NCI-H2196 treated with DMSO at 0.1 percent for 48 hours (cell line): ENCODE measurements at regions not wholly inside any gene's neighbourhood (a gene's known extent, or its start where the extent isn't known, plus 50 kb on each side); places are given as distances from the start of the nearest gene placed in this dataset.
"Not testable (repeated sequence)": the region's sequence is repeated elsewhere in the genome, so short reads cannot be mapped to it uniquely, and the experiment has no call there.

Experiments used
- DNase-seq: peaks from one replicate; lab custom pipeline; 2025; ENCODE audit not compliant: unreplicated experiment; lab: John Stamatoyannopoulos, UW

DNA sequence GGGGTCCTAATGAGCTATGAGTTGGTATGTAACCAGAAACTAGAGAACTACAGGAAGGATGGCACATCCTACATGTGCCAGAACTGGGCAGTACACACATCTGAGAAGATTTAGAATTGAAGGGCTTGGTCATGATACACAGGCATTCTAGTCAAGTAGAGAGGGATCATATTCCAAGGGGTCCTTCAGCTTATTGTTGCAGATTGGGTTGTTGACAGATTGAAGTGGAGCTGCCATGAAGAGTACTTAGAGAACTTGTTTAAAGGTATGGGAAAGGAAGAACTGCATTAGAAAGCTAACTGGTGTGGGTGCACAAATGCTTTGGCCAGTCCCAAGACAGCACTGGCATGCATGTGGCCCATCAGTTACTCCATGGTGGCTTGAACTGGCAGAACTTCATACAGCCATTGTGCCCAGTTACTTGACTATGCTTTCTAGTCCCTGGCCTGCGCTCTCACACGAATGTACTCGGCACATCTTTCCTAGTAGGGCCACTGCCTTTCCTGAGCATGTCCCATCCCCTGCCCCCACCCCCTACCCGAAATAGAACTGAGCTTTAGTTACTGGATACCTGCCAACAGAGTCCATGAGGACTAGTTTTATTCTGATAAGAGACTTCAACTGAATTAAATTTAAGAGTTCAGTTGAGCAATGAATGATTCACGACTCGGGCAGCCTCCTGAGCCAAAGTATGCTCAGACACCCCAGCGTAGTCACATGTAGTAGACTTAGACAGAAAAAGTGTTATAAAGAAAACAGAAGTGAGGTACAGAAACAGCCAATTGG, 64.0 kb downstream of the CCNG2 start:
- no peak for DNase-seq

GRCh38 chr4:77225022-77225421, 68.0 kb downstream of the CCNG2 start:
- no peak for DNase-seq

GRCh38 chr4:77226939-77227705, 70.1 kb downstream of the CCNG2 start:
- DNase-seq, result no peak

DNA sequence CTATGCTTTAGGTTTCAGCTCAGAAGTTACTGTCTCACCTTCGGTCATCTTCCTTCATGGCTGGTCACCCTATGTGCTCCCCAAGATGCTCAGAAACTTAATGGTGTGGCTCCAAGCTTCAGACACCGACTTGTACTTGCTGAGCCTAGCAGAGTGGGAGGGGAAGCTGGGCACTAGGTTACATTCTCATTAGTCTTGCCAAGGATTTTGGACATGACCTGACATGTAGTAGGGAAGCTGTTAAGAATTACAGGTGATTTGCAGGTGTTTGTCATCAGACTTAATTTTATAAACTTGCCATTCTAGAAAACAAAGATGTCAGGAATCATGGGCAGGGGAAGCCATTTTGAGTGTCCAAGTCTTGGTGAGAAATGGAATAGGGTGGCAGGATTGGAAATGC, 72.4 kb downstream of the CCNG2 start:
- DNase-seq, result no peak

DNA sequence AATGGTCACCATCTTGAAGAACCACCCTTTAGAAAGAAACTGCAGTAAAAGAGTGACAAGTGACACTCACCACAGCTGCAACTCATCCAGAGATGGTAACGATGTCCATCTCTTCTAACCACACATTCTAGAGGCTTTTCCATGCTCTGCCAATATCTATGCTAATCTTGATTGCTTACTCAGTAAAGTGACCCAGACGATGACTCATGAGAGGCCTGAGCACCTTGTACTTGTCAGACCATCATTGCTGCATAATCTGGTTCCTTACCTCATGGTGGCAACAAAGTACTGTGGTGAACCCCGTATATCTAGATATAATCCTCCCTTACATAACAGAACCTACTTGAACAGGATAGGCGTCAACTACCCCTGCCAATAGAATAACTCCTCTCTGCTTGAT, 75.6 kb downstream of the CCNG2 start:
- no peak for DNase-seq

GRCh38 chr4:77235289-77235854, 78.4 kb downstream of the CCNG2 start:
- DNase-seq, result no peak

DNA sequence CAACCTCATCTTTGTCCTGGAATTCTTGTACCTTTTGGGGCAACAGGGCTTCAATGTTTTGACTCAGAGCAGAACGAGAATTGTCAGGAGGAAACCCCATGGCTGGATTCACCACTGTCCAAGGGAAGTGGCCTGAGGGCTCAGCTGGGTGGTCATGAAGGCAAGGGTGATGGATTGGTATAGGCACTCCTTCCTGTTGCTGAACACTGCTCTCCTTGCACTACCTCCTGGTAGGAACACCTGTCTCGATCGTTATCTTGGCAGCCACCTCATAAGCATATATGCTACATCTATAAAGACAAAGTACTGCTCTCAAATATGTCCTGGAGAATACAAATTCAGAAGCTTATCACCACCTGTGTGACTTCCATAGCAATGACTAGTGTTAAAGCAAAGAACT, 79.8 kb downstream of the CCNG2 start:
- no peak for DNase-seq

GRCh38 chr4:77240469-77241066, 83.6 kb downstream of the CCNG2 start:
- DNase-seq, result no peak

GRCh38 chr4:77248805-77249204, 91.8 kb downstream of the CCNG2 start:
- no peak for DNase-seq

GRCh38 chr4:77251751-77252150, 94.7 kb downstream of the CCNG2 start:
- no peak for DNase-seq

DNA sequence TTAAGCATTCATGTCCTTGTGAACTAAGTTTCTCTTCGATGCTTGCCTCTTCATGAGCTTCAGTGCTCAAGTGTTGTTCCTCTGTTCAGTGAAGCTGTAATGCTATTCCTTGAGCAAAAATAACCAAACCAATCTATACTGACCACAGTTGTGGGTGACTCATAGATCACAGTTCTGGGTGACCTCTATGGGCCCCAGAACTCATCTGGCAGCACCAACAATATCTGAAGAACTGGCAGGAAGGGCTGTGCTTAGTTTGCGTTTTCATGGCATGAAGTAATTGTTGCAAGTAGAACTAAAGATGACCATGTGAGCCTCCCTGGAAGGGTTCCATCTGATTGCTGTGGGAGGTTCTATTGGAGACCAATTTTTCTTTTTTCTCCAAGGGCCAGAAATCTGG, 106.2 kb downstream of the CCNG2 start:
- DNase-seq, result no peak

- DNase-seq, result not testable (repeated sequence)
Observed at GRCh38 chr4:77263976-77264375, 107.0 kb downstream of the CCNG2 start.

DNA sequence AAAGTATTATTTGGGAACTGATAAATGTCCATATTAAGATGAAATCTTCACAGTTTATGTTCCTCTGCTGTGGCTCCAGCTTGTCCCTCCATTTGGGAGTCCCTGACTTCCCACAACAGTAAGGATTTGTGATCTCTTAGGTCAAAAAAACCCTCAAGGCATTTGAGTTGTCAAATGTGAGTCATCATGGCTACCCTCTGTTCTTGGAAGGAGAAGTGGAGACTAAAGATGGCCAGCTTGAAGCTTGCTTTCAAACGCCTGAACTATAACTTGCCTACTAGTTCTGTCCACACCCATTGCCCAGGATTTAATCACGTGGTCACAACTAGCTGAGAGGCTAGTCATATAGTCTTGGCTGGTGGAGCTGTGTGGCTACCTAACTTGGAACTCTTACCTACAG, 107.8 kb downstream of the CCNG2 start:
- DNase-seq, result no peak

GRCh38 chr4:77268108-77268507, 111.1 kb downstream of the CCNG2 start:
- DNase-seq, result no peak

DNA sequence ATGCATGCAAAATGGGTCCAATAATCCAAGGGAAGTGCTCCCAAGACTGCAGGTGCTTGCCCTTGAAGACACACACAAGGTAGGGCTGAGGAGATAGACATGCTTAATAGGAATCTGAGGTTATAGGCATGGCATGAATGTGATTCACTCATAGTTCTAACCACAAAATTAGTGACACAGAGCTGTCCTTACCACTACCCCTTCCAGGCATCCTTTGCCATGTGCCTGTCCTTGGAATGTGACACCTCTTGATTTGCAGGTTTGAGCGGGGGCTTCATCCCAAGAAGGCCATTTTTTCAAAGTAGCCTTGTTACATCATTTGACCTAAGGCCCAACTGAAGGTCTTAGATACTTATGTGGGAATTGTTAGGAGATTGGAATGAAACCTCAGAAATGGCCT, 112.5 kb downstream of the CCNG2 start:
- no peak for DNase-seq

DNA sequence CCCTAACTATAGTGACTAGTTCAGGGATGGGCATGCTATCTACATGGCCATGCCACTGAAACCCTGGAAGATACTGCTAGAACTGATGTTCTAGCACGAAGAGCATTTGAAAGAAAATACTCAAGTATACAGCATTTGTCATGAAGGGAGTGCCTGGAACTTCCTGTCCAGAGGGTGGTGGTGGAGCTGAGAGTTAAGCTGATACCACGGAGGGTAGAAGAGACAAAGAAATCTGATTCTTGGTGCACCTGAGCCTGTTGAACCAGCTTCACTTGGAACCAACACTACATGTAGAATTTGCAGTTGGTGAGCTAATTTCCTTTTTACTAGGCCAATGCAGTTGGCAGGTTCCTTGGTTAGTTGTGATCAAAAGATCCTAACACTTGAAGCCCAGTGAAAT, 116.4 kb downstream of the CCNG2 start:
- no peak for DNase-seq

GRCh38 chr4:77279114-77279513, 122.1 kb downstream of the CCNG2 start:
- DNase-seq, result not testable (repeated sequence)

- DNase-seq, result no peak
Observed at GRCh38 chr4:77282305-77282704, 125.3 kb downstream of the CCNG2 start.

DNA sequence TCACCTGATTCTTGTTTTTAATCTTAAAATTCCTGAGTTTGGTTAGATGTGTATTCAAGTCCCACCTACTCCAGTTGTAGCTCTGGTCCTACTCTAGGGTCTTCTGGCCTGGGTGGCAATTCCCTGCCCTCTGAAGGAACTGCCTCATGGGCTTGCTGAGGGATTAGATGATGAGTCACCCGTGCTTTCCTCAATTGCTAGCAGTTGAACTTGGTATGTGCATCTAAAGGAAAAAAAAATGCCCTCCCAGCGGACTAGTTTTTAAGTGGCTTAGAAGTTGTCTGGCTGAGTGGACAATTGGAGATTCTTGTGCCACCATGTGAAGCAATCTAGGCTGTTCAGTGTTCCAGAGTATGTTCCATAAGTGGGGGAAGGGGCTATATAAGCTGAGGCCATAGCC, 127.0 kb downstream of the CCNG2 start:
- no peak for DNase-seq

DNA sequence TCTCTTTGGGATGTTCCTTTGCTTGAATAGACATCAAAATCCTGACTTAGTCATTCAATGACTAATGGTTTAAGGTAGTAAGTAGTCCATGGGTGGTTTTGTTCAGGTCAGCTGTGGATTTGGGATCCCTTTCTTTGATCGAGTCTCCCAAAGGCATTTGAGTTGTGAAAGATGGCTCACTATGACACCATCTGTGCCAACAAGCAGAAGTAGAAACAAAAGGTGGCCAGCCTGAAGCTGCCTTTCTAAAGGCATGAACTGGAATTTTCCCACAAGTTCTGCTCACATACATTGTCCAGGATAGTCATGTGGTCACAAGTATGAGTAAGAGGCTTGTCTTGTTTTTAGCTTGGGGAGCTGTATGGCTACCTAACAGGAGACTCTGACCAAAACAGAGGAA, 129.9 kb downstream of the CCNG2 start:
- DNase-seq, result no peak

- no peak for DNase-seq
Observed at GRCh38 chr4:77293426-77293825, 136.4 kb downstream of the CCNG2 start.

- not testable (repeated sequence) for DNase-seq
Observed at GRCh38 chr4:77300996-77301395, 144.0 kb downstream of the CCNG2 start.
